Esophagus muscularis mucosa (tissue), 4 donors: ENCODE measurements at regions not wholly inside any gene's neighbourhood (a gene's known extent, or its start where the extent isn't known, plus 50 kb on each side); places are given as distances from the start of the nearest gene placed in this dataset.

ENCODE experiments used
- DNase-seq: peaks from one replicate; pipeline ENCODE4 v3.0.0-alpha.2; 2017; ENCODE audit errors: extremely low spot score
- H3K27ac ChIP-seq, 4 donors: fragments of 200-600 bp; sonication (generic); replicated peaks in 1 of 4; 1 replicate in 3 of 4; 2 replicates in 1 of 4; pipeline ENCODE4 v1.5.1; 2016 to 2019; ENCODE audit warnings: mild to moderate bottlenecking in 1 of 4
- H3K27me3 ChIP-seq, 4 donors: fragments of 200-600 bp; sonication (generic); one replicate each; pipeline versions ENCODE4 v1.5.1 to v1.6.0; 2016 to 2019
- H3K36me3 ChIP-seq, 4 donors: fragments of 200-600 bp; sonication (generic); one replicate each; pipeline ENCODE4 v1.5.1; 2016 to 2019
- H3K4me1 ChIP-seq, 4 donors: fragments of 200-600 bp; sonication (generic); one replicate each; pipeline ENCODE4 v1.5.1; 2016 to 2019
- H3K4me3 ChIP-seq, 4 donors: fragments of 200-600 bp; sonication (generic); 1 replicate in 2 of 4; 2 replicates in 2 of 4; pipeline ENCODE4 v1.5.1; 2016 to 2019; ENCODE audit warnings: mild to moderate bottlenecking in 4 of 4, moderate library complexity in 1 of 4
- H3K9me3 ChIP-seq, 4 donors: fragments of 200-600 bp; sonication (generic); 1 replicate in 3 of 4; 2 replicates in 1 of 4; pipeline ENCODE4 v1.5.1; 2016 to 2019
- EP300 ChIP-seq: sonication (generic); formaldehyde crosslinking; IDR thresholded peaks from one replicate; pipeline ENCODE4 v1.6.1; 2017; ENCODE audit warnings: antibody characterized with exemption
- POLR2A ChIP-seq: fragments of 450-650 bp; IDR thresholded peaks from one replicate; pipeline ENCODE4 v1.6.1; 2017; ENCODE audit warnings: antibody characterized with exemption, moderate library complexity, mild to moderate bottlenecking, low read depth
- POLR2AphosphoS5 ChIP-seq, 2 donors: sonication (generic); formaldehyde crosslinking; IDR thresholded peaks; one replicate each; pipeline ENCODE4 v1.6.1; 2017; ENCODE audit warnings: antibody characterized with exemption in 2 of 2
- WGBS: methylation state at CpG from one replicate; pipeline ENCODE4 v1.1.5; 2018; 5-methylcytosine and 5-hydroxymethylcytosine counted together
- intact Hi-C: fragments of 100-400 bp; cut with DNase I; formaldehyde crosslinking; loops from one replicate; pipeline ENCODE4 v1.15.1; 2023
- TF ChIP-seq, protein P1 (sequence below), 3 experiments: fragments of 200-600 bp in 2 of 3; fragments of 450-650 bp in 1 of 3; sonication (generic) in 2 of 3; IDR thresholded peaks; one replicate each; pipeline ENCODE4 v1.5.1; 2017 to 2019; ENCODE audit warnings: antibody characterized with exemption in 3 of 3, mild to moderate bottlenecking in 2 of 3, moderate library complexity in 1 of 3

GRCh38 chr2:143875295-143876233 lies 644.4 kb downstream of the ZEB2 start:
- Histone ChIP-seq H3K4me1 (no peaks in the 10 kb centered on the region), H3K27me3 (no peaks in the 10 kb centered on the region), H3K4me3 (no peak overlapping the region), H3K9me3 (peaks cover 0 to 8% (median 6%) of the 10 kb centered on the region in 4 donors), H3K27ac (no peak overlapping the region), H3K36me3 (no peaks in the 10 kb centered on the region)
- TF ChIP-seq POLR2A, result no peak
- no peak for TF ChIP-seq POLR2AphosphoS5 (IDR thresholded peaks at IDR 0.05)
- TF ChIP-seq, protein P1, sequence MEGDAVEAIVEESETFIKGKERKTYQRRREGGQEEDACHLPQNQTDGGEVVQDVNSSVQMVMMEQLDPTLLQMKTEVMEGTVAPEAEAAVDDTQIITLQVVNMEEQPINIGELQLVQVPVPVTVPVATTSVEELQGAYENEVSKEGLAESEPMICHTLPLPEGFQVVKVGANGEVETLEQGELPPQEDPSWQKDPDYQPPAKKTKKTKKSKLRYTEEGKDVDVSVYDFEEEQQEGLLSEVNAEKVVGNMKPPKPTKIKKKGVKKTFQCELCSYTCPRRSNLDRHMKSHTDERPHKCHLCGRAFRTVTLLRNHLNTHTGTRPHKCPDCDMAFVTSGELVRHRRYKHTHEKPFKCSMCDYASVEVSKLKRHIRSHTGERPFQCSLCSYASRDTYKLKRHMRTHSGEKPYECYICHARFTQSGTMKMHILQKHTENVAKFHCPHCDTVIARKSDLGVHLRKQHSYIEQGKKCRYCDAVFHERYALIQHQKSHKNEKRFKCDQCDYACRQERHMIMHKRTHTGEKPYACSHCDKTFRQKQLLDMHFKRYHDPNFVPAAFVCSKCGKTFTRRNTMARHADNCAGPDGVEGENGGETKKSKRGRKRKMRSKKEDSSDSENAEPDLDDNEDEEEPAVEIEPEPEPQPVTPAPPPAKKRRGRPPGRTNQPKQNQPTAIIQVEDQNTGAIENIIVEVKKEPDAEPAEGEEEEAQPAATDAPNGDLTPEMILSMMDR (IDR thresholded peaks at IDR 0.05), result no peak
- TF ChIP-seq EP300, result no peak
- intact Hi-C loops, result no loop called here
- no peak for DNase-seq
- 72% methylated on average over 9 of the region's 9 CpGs for WGBS

DNA sequence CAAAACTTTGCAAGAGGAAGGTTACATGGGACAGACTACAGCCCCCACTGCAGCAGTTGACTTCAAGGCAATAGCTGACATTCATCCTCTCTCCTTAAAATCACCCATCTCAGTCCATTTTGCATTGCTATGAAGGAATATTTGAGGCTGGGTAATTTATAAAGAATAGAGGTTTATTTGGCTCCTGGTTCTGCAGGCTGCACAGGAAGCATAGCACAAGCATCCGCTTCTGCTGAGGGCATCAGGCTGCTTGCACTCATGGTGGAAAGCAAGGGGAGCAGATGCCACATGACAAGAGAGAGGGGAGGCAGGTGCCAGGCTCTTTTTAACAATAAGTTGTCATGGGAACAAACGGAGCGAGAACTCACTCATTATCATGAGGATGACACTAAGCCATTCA lies 646.0 kb downstream of the ZEB2 start:
- H3K4me3 ChIP-seq, result no peak overlapping the region
- H3K9me3 ChIP-seq, result peaks cover 0 to 23% (median 11%) of the 10 kb centered on the region in 4 donors
- H3K36me3 ChIP-seq, result no peaks in the 10 kb centered on the region
- no peak overlapping the region for H3K27ac ChIP-seq
- WGBS, result 100% methylated on average over 3 of the region's 3 CpGs
- no peak for DNase-seq
- TF ChIP-seq EP300 (no peak), POLR2A (no peak), POLR2AphosphoS5 (IDR thresholded peaks at IDR 0.05) (no peak)
- TF ChIP-seq, protein P1 (IDR thresholded peaks at IDR 0.05), result no peak
- intact Hi-C loops, result no loop called here
- H3K27me3 ChIP-seq, result no peaks in the 10 kb centered on the region
- no peaks in the 10 kb centered on the region for H3K4me1 ChIP-seq

DNA sequence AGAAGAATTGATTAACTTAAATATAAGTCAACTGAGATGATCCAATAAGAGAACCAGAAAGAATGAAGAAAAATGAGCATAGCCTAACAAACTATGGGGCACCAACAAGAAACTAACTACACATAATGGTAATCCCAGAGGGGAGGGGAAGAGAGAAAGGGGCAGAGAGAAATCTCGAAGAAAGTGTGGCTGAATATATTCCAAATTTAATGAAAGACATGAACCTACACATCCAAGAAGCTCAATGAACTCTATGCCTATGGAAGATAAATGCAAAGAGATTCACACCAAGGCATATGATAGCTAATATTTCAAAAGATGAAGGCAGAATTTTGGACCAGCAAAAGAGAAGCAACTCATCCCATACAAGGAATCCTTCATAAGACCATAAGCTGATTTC lies 649.2 kb downstream of the ZEB2 start:
- no peak for DNase-seq
- no peaks in the 10 kb centered on the region for H3K27me3 ChIP-seq

GRCh38 chr2:143856978-143857377 lies 662.9 kb downstream of the ZEB2 start:
- no peak for DNase-seq
- H3K27me3 ChIP-seq, result no peaks in the 10 kb centered on the region
- no peak overlapping the region for H3K4me3 ChIP-seq
- intact Hi-C loops, result no loop called here
- H3K9me3 ChIP-seq, result no peaks in the 10 kb centered on the region
- TF ChIP-seq, protein P1 (IDR thresholded peaks at IDR 0.05), result no peak
- TF ChIP-seq POLR2A, result no peak
- no peaks in the 10 kb centered on the region for H3K36me3 ChIP-seq
- H3K4me1 ChIP-seq, result no peaks in the 10 kb centered on the region
- no peak overlapping the region for H3K27ac ChIP-seq

More for the DNA sequence above, 649.2 kb downstream of the ZEB2 start:
- Histone ChIP-seq H3K4me1 (no peaks in the 10 kb centered on the region), H3K9me3 (peaks cover 0 to 24% (median 11%) of the 10 kb centered on the region in 4 donors), H3K36me3 (no peaks in the 10 kb centered on the region), H3K4me3 (no peak overlapping the region), H3K27ac (no peak overlapping the region)
- WGBS, result 90% methylated on average over 1 of the region's 1 CpG
- no peak for TF ChIP-seq EP300
- TF ChIP-seq, protein P1 (IDR thresholded peaks at IDR 0.05), result no peak
- TF ChIP-seq POLR2AphosphoS5 (IDR thresholded peaks at IDR 0.05), result no peak
- TF ChIP-seq POLR2A, result no peak
- intact Hi-C loops, result no loop called here
